ENCODE measurements at regions not wholly inside any gene's neighbourhood (a gene's known extent, or its start where the extent isn't known, plus 50 kb on each side); places are given as distances from the start of the nearest gene placed in this dataset.
A peak's percentile ranks its signal among the peaks of the same experiment; 100 is the strongest.

DNA sequence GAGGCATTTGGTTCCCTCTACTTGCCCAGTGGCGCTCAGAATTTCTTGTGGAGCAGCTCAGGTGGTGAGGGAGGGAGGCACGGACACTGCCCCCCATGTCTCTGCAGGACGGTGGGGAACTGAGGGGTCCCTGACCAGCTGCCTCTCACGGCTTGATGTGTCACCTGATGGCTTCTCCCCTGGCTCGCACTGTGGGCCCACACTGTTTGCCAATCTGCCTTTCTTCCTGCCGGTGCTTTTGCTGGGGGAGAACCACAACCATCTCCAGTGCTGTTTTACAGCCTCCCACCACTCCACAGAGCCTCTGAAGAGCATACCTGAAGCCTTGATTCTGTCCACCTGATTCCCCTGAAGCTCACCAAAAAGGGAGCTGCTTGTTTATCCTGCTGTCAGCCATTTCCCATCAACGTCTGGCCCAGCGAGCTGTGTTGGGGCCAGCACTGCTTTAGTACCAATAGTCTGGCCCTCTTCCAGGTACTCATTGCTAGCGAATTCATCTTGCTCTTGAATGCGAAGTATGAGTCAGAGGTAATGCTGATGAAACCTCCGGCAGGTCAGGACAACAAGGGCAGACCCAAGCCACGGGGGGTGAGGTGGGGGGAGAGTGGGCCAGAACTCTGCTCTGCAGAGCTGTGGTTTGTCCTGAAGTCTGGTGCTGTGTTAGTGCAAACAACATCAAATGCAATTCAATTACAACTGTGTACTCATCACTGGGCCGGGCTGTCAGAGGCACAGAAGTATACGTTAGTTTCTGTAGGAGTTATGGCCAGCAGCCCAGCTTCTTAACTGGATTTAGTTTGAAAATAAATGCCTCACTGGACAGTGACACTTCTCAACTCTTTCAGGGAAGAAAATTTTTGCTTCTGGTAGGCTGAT is 208.3 kb upstream of the JADE1 start (continued):
- TF ChIP-seq BHLHE40 (IDR thresholded peaks at IDR 0.05; ENCODE audit: low read length) (peak; percentile 75), FOSL1 (CRISPR knock-in tag; IDR thresholded peaks at IDR 0.05; ENCODE audit: borderline replicate concordance) (peak; percentile 84)

DNA sequence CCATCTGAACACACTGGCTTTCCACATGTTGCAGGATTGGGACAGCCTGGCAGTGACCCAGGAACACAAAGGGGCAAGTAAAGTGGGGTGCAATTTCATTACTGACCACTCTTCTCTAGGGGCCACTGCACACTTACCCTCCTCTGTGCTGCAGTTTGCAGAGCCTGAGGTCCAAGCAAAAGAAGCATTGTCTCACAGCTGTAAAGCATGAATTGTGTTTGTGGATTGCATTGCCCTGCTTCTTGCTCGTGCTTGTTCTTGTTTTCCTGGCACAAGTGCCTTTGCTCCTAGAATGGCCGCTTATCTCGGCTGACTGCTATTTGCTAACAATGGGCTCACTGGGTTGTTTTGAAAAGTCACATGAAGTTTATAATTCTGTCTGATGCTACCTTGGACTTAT is 209.1 kb upstream of the JADE1 start:
- Histone ChIP-seq H3K9me3 (ENCODE audit: low read length) (no peaks in the 10 kb centered on the region), H3K27ac (ENCODE audit: extremely low read length, insufficient read depth, low read length) (peak overlapping the region; percentile 63), H3K4me1 (ENCODE audit: insufficient read depth, low read length) (peaks cover 41% of the 10 kb centered on the region), H3K36me3 (replicated peaks in 1 of 2; ENCODE audit: control insufficient read depth in 1 of 2, insufficient read depth in 2 of 2, low read length in 2 of 2) (no peaks in the 10 kb centered on the region), H3K4me3 (replicated peaks in 1 of 3; ENCODE audit: insufficient read depth in 1 of 3, low read depth in 2 of 3, low read length in 3 of 3) (peak overlapping the region; percentile 48 to 70 (median 55)), H2AFZ (ENCODE audit: low read length) (no peak overlapping the region), H4K20me1 (ENCODE audit: insufficient read depth, low read length) (no peaks in the 10 kb centered on the region), H3K9ac (ENCODE audit: insufficient read depth, low read depth, low read length) (peak overlapping the region; percentile 60), H3K79me2 (ENCODE audit: insufficient read depth, low read length) (no peaks in the 10 kb centered on the region), H3K4me2 (ENCODE audit: low read depth, low read length) (peak overlapping the region; percentile 87), H3K27me3 (ENCODE audit: control insufficient read depth in 1 of 2, insufficient read depth in 2 of 2, low read length in 2 of 2) (no peaks in the 10 kb centered on the region)
- DNase-seq (ENCODE audit: low spot score) (peak; percentile 33), FAIRE-seq (no peak), ATAC-seq (peak; percentile 52)
- BruUV-seq (replicated peaks): no TSS peak
- in situ Hi-C loops (cut with HindIII; ENCODE audit: extremely low pct_ligation_motif_present, low pct_unique_long_range_greater_than_20kb): no loop called here
- 3% methylated on average over 3 of the region's 3 CpGs for WGBS (ENCODE audit: low lambda C conversion rate)
- intact Hi-C loops (cut with micrococcal nuclease; ENCODE audit: unreplicated experiment): loop anchor here (1.0 kb wide), 1 partner anchor 213 kb away; no protein-coding TSS in a partner anchor
- POLR2A ChIA-PET: interaction anchor here (1.3 to 2.8 kb wide), 7 partner anchors 9 to 212 kb away, joined by 4 to 20 read pairs (median 5); partner anchors contain the start of gene JADE1
- CTCF ChIA-PET (ENCODE audit: low intra/inter-chr PET ratio, low total read pairs): no interaction called here
- no peak for TF ChIP-seq SKI (IDR thresholded peaks at IDR 0.05; ENCODE audit: partially characterized antibody)
- 0 out of 2 replicates have a peak, but pooled peaks have one; percentile 6 for TF ChIP-seq EHMT2 (IDR thresholded peaks at IDR 0.05; ENCODE audit: borderline replicate concordance, low read depth, low read length)
- no peak for TF ChIP-seq ZNF205 (CRISPR knock-in tag; IDR thresholded peaks at IDR 0.05)
- TF ChIP-seq TEAD2 (CRISPR knock-in tag; IDR thresholded peaks at IDR 0.05): no peak
- TF ChIP-seq, protein P1, sequence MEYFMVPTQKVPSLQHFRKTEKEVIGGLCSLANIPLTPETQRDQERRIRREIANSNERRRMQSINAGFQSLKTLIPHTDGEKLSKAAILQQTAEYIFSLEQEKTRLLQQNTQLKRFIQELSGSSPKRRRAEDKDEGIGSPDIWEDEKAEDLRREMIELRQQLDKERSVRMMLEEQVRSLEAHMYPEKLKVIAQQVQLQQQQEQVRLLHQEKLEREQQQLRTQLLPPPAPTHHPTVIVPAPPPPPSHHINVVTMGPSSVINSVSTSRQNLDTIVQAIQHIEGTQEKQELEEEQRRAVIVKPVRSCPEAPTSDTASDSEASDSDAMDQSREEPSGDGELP (IDR thresholded peaks at IDR 0.05; ENCODE audit: borderline replicate concordance, low read depth): no peak
- TF ChIP-seq, protein P2, sequence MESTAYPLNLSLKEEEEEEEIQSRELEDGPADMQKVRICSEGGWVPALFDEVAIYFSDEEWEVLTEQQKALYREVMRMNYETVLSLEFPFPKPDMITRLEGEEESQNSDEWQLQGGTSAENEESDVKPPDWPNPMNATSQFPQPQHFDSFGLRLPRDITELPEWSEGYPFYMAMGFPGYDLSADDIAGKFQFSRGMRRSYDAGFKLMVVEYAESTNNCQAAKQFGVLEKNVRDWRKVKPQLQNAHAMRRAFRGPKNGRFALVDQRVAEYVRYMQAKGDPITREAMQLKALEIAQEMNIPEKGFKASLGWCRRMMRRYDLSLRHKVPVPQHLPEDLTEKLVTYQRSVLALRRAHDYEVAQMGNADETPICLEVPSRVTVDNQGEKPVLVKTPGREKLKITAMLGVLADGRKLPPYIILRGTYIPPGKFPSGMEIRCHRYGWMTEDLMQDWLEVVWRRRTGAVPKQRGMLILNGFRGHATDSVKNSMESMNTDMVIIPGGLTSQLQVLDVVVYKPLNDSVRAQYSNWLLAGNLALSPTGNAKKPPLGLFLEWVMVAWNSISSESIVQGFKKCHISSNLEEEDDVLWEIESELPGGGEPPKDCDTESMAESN (CRISPR knock-in tag; conservative IDR thresholded peaks at IDR 0.05): 0 out of 2 replicates have a peak, but pooled peaks have one; percentile 27
- TF ChIP-seq POLR2AphosphoS2 (IDR thresholded peaks at IDR 0.05; ENCODE audit: low read depth, low read length): no peak
- 0 out of 2 replicates have a peak, but pooled peaks have one; percentile 15 for TF ChIP-seq KDM4B (CRISPR knock-in tag; IDR thresholded peaks at IDR 0.05)
- no peak for TF ChIP-seq NR1H2 (CRISPR knock-in tag; IDR thresholded peaks at IDR 0.05; ENCODE audit: borderline replicate concordance, low read depth)
- no peak for TF ChIP-seq SATB2 (CRISPR knock-in tag; IDR thresholded peaks at IDR 0.05)
- 0 out of 2 replicates have a peak, but pooled peaks have one; percentile 17 for TF ChIP-seq SOX5 (CRISPR knock-in tag; IDR thresholded peaks at IDR 0.05; ENCODE audit: borderline replicate concordance)
- no peak for TF ChIP-seq ZNF839 (CRISPR knock-in tag; IDR thresholded peaks at IDR 0.05; ENCODE audit: borderline replicate concordance)
- TF ChIP-seq SIN3A (IDR thresholded peaks at IDR 0.05; ENCODE audit: borderline replicate concordance, low read depth, low read length): no peak
- no peak for TF ChIP-seq SOX13 (IDR thresholded peaks at IDR 0.05)
- peak in 1 of 2 experiments; percentile 27; a peak in 1 of 4 replicates for TF ChIP-seq SOX13 (CRISPR knock-in tag; conservative IDR thresholded peaks at IDR 0.05 in 1 of 2, IDR thresholded peaks at IDR 0.05 in 1 of 2)
- TF ChIP-seq CEBPB (IDR thresholded peaks at IDR 0.05; ENCODE audit: borderline replicate concordance, low read depth, low read length): no peak
- TF ChIP-seq ZNF3 (CRISPR knock-in tag; IDR thresholded peaks at IDR 0.05): no peak
- TF ChIP-seq ZNF12 (CRISPR knock-in tag; IDR thresholded peaks at IDR 0.05): peak; percentile 18; the same call in 1 of the 2 replicates
- TF ChIP-seq MAFK (conservative IDR thresholded peaks at IDR 0.05 in 1 of 2, IDR thresholded peaks at IDR 0.05 in 1 of 2; ENCODE audit: low read length in 2 of 2): no peak
- TF ChIP-seq MEIS2 (CRISPR knock-in tag; IDR thresholded peaks at IDR 0.05): no peak

Measured in HepG2 (cell line).